ENCODE measurements at regions not wholly inside any gene's neighbourhood (a gene's known extent, or its start where the extent isn't known, plus 50 kb on each side); places are given as distances from the start of the nearest gene placed in this dataset.

GRCh38 chr12:124487066-124487833 lies 80.2 kb downstream of the NCOR2 start:
- TF ChIP-seq POLR2AphosphoS5 (IDR thresholded peaks at IDR 0.05) (peak in 1 of 3 donors; percentile 29), CTCF (IDR thresholded peaks at IDR 0.05 in 8 of 11, conservative IDR thresholded peaks at IDR 0.05 in 3 of 11) (no peak), POLR2A (IDR thresholded peaks at IDR 0.05) (no peak)
